CD14-positive monocyte (primary cell): ENCODE measurements at regions not wholly inside any gene's neighbourhood (a gene's known extent, or its start where the extent isn't known, plus 50 kb on each side); places are given as distances from the start of the nearest gene placed in this dataset.

Experiments used
- DNase-seq, 3 donors: peaks; one replicate each; pipeline ENCODE4 v3.0.0-alpha.2; 2011 to 2022
- H2AFZ ChIP-seq: 2 replicates; pipeline ENCODE4 v1.6.0; 2012; ENCODE audit warnings: mild to moderate bottlenecking, low read depth, low read length, inconsistent platforms; ENCODE audit not compliant: insufficient read depth, poor library complexity, severe bottlenecking
- H3K27ac ChIP-seq, 2 donors: 1 replicate in 1 of 2; 2 replicates in 1 of 2; pipeline ENCODE4 v1.5.1; 2012 to 2013; ENCODE audit warnings: low read length in 2 of 2, control low read depth in 1 of 2, inconsistent platforms in 1 of 2, low read depth in 1 of 2, mild to moderate bottlenecking in 1 of 2
- H3K27me3 ChIP-seq, 2 donors: one replicate each; pipeline versions ENCODE4 v1.6.0 to v1.6.1; 2011 to 2013; ENCODE audit warnings: low read length in 2 of 2; ENCODE audit not compliant: control insufficient read depth in 2 of 2, insufficient read depth in 2 of 2
- H3K36me3 ChIP-seq, 2 donors: replicated peaks in 1 of 2; 1 replicate in 1 of 2; 2 replicates in 1 of 2; pipeline versions ENCODE4 v1.5.1 to v1.6.1; 2012 to 2013; ENCODE audit warnings: low read length in 2 of 2, control low read depth in 1 of 2, inconsistent platforms in 1 of 2, mild to moderate bottlenecking in 1 of 2; ENCODE audit not compliant: insufficient read depth in 2 of 2, control insufficient read depth in 1 of 2
- H3K4me1 ChIP-seq, 2 donors: 1 replicate in 1 of 2; 2 replicates in 1 of 2; pipeline versions ENCODE4 v1.5.1 to v1.6.1; 2012 to 2013; ENCODE audit warnings: low read length in 2 of 2, control low read depth in 1 of 2, inconsistent platforms in 1 of 2, mild to moderate bottlenecking in 1 of 2, moderate library complexity in 1 of 2; ENCODE audit not compliant: insufficient read depth in 2 of 2, control insufficient read depth in 1 of 2
- H3K4me2 ChIP-seq: replicated peaks from 2 replicates; pipeline ENCODE3; 2012; ENCODE audit warnings: low read length, moderate library complexity, mild to moderate bottlenecking; ENCODE audit not compliant: poor library complexity, severe bottlenecking; ENCODE audit errors: extremely low read depth
- H3K4me3 ChIP-seq, 3 experiments: fragments of 200-600 bp in 1 of 3; sonication (generic) in 1 of 3; replicated peaks in 1 of 3; 1 replicate in 2 of 3; 2 replicates in 1 of 3; pipeline ENCODE4 v1.5.1; 2011 to 2013; ENCODE audit warnings: low read length in 3 of 3, mild to moderate bottlenecking in 3 of 3, control low read depth in 2 of 3, low read depth in 2 of 3, inconsistent platforms in 1 of 3, moderate library complexity in 1 of 3
- H3K79me2 ChIP-seq: 2 replicates; pipeline ENCODE4 v1.6.0; 2012; ENCODE audit warnings: mild to moderate bottlenecking, control low read depth, inconsistent platforms, low read length, moderate library complexity; ENCODE audit not compliant: insufficient read depth
- H3K9ac ChIP-seq: 2 replicates; pipeline ENCODE4 v1.6.0; 2017; ENCODE audit warnings: low read length, mild to moderate bottlenecking; ENCODE audit not compliant: insufficient read depth, poor library complexity, severe bottlenecking
- H3K9me3 ChIP-seq, 2 donors: replicated peaks in 1 of 2; 1 replicate in 1 of 2; 2 replicates in 1 of 2; pipeline versions ENCODE4 v1.5.1 to v1.6.1; 2012 to 2013; ENCODE audit warnings: low read length in 2 of 2, control low read depth in 1 of 2; ENCODE audit not compliant: control insufficient read depth in 1 of 2, insufficient read depth in 1 of 2
- H4K20me1 ChIP-seq: 2 replicates; pipeline ENCODE4 v1.6.0; 2012; ENCODE audit warnings: mild to moderate bottlenecking, low read length, control low read depth, moderate library complexity; ENCODE audit not compliant: insufficient read depth
- H3K27ac Mint-ChIP-seq, 7 donors: one replicate each; pipeline ENCODE4 v1.8.0; 2020; ENCODE audit warnings: mild to moderate bottlenecking in 7 of 7, mixed read lengths in 7 of 7, moderate library complexity in 6 of 7, inconsistent platforms in 2 of 7
- H3K27me3 Mint-ChIP-seq, 3 donors: one replicate each; pipeline ENCODE4 v1.8.0; 2021 to 2022; ENCODE audit warnings: low read depth in 3 of 3, mild to moderate bottlenecking in 3 of 3, mixed read lengths in 3 of 3, moderate library complexity in 3 of 3, inconsistent platforms in 1 of 3
- H3K36me3 Mint-ChIP-seq, 2 donors: one replicate each; pipeline ENCODE4 v1.8.0; 2020; ENCODE audit warnings: mixed read lengths in 2 of 2, inconsistent platforms in 1 of 2, mild to moderate bottlenecking in 1 of 2
- H3K4me1 Mint-ChIP-seq: one replicate; pipeline ENCODE4 v1.8.0; 2020; ENCODE audit warnings: mild to moderate bottlenecking, mixed read lengths
- H3K4me3 Mint-ChIP-seq, 2 donors: one replicate each; pipeline ENCODE4 v1.8.0; 2020; ENCODE audit warnings: mild to moderate bottlenecking in 2 of 2, mixed read lengths in 2 of 2, moderate library complexity in 1 of 2
- H3K9me3 Mint-ChIP-seq, 7 donors: one replicate each; pipeline ENCODE4 v1.8.0; 2020 to 2022; ENCODE audit warnings: mixed read lengths in 7 of 7, mild to moderate bottlenecking in 6 of 7, moderate library complexity in 6 of 7, inconsistent platforms in 2 of 7
- CTCF ChIP-seq: fragments of 200-600 bp; IDR thresholded peaks from one replicate; pipeline ENCODE4 v1.8.0; 2022; ENCODE audit warnings: antibody characterized with exemption, mild to moderate bottlenecking
- WGBS: methylation state at CpG from one replicate; pipeline ENCODE4 v1.1.5; 2013; ENCODE audit warnings: missing lambda C conversion rate; ENCODE audit not compliant: insufficient coverage; 5-methylcytosine and 5-hydroxymethylcytosine counted together
- intact Hi-C, 2 donors: fragments of 100-400 bp; cut with micrococcal nuclease; formaldehyde crosslinking; loops; one replicate each; pipeline versions ENCODE4 v1.15.0 to v1.15.1; 2023

GRCh38 chr17:62150471-62150870 lies 85.4 kb upstream of the MED13 start:
- no CpG with 5 or more reads among the region's 2 CpGs for WGBS
- H3K79me2 ChIP-seq = no peaks in the 10 kb centered on the region
- H3K27me3 ChIP-seq = no peaks in the 10 kb centered on the region
- no peaks in the 10 kb centered on the region for H4K20me1 ChIP-seq
- Mint-ChIP-seq H3K36me3 (no peaks in the 10 kb centered on the region), H3K27ac (no peak overlapping the region), H3K4me1 (no peaks in the 10 kb centered on the region), H3K9me3 (peaks cover 0 to 2% (median 0%) of the 10 kb centered on the region in 7 donors), H3K27me3 (peaks cover 3 to 8% (median 5%) of the 10 kb centered on the region in 3 donors), H3K4me3 (no peak overlapping the region)
- H3K4me3 ChIP-seq = no peak overlapping the region
- TF ChIP-seq CTCF = no peak
- H3K9me3 ChIP-seq = no peaks in the 10 kb centered on the region
- no peak for DNase-seq
- no peak overlapping the region for H3K27ac ChIP-seq
- intact Hi-C loops = no loop called here
- no peaks in the 10 kb centered on the region for H3K36me3 ChIP-seq
- no peak overlapping the region for H3K4me2 ChIP-seq
- no peak overlapping the region for H2AFZ ChIP-seq
- no peaks in the 10 kb centered on the region for H3K4me1 ChIP-seq
- no peak overlapping the region for H3K9ac ChIP-seq

GRCh38 chr17:62149961-62150360 lies 84.9 kb upstream of the MED13 start:
- H3K36me3 Mint-ChIP-seq = no peaks in the 10 kb centered on the region
- WGBS = 100% methylated on average over 1 of the region's 4 CpGs
- intact Hi-C loops = no loop called here
- H3K36me3 ChIP-seq = no peaks in the 10 kb centered on the region
- no peaks in the 10 kb centered on the region for H3K9me3 ChIP-seq
- H3K27ac Mint-ChIP-seq = no peak overlapping the region
- no peaks in the 10 kb centered on the region for H3K27me3 ChIP-seq
- no peak overlapping the region for H3K9ac ChIP-seq
- peaks cover 5 to 8% (median 5%) of the 10 kb centered on the region in 3 donors for H3K27me3 Mint-ChIP-seq
- no peak for TF ChIP-seq CTCF
- no peak overlapping the region for H3K4me3 ChIP-seq
- H3K27ac ChIP-seq = no peak overlapping the region
- H2AFZ ChIP-seq = no peak overlapping the region
- no peaks in the 10 kb centered on the region for H3K79me2 ChIP-seq
- no peak overlapping the region for H3K4me2 ChIP-seq
- H3K4me1 ChIP-seq = no peaks in the 10 kb centered on the region
- H3K9me3 Mint-ChIP-seq = peaks cover 0 to 2% (median 0%) of the 10 kb centered on the region in 7 donors
- H3K4me3 Mint-ChIP-seq = no peak overlapping the region
- DNase-seq = no peak
- H3K4me1 Mint-ChIP-seq = no peaks in the 10 kb centered on the region
- H4K20me1 ChIP-seq = no peaks in the 10 kb centered on the region
